ENCODE measurements at regions not wholly inside any gene's neighbourhood (a gene's known extent, or its start where the extent isn't known, plus 50 kb on each side); places are given as distances from the start of the nearest gene placed in this dataset.
A peak's percentile ranks its signal among the peaks of the same experiment; 100 is the strongest.

- H3K4me3 ChIP-seq (ENCODE audit: low read length): no peak overlapping the region
- TF ChIP-seq CTCF (IDR thresholded peaks at IDR 0.05; ENCODE audit: insufficient read depth, low read depth, low read length, missing control alignments): no peak
- no peak for DNase-seq (ENCODE audit: low read depth)
These were observed 126.8 kb downstream of the RTL3 start for GRCh38 chrX:78532363-78532762.

GRCh38 chrX:78527818-78528217 lies 131.3 kb downstream of the RTL3 start:
- no peak for TF ChIP-seq CTCF (IDR thresholded peaks at IDR 0.05; ENCODE audit: insufficient read depth, low read depth, low read length, missing control alignments)
- DNase-seq (ENCODE audit: low read depth): no peak
- H3K4me3 ChIP-seq (ENCODE audit: low read length): no peak overlapping the region

- no peak for TF ChIP-seq CTCF (IDR thresholded peaks at IDR 0.05; ENCODE audit: insufficient read depth, low read depth, low read length, missing control alignments)
- H3K4me3 ChIP-seq (ENCODE audit: low read length): no peak overlapping the region
- peak; percentile 73 for DNase-seq (ENCODE audit: low read depth)
These were observed 131.9 kb downstream of the RTL3 start for GRCh38 chrX:78527263-78527662.

- no peak for TF ChIP-seq CTCF (IDR thresholded peaks at IDR 0.05; ENCODE audit: insufficient read depth, low read depth, low read length, missing control alignments)
- peak; percentile 57 for DNase-seq (ENCODE audit: low read depth)
- no peak overlapping the region for H3K4me3 ChIP-seq (ENCODE audit: low read length)
These were observed 136.5 kb downstream of the RTL3 start for GRCh38 chrX:78522601-78523000.

GRCh38 chrX:78517124-78517523 lies 142.0 kb downstream of the RTL3 start:
- no peak overlapping the region for H3K4me3 ChIP-seq (ENCODE audit: low read length)
- DNase-seq (ENCODE audit: low read depth): peak; percentile 66
- no peak for TF ChIP-seq CTCF (IDR thresholded peaks at IDR 0.05; ENCODE audit: insufficient read depth, low read depth, low read length, missing control alignments)

GRCh38 chrX:78514852-78515251 lies 144.3 kb downstream of the RTL3 start:
- peak; percentile 82 for DNase-seq (ENCODE audit: low read depth)
- H3K4me3 ChIP-seq (ENCODE audit: low read length): no peak overlapping the region
- no peak for TF ChIP-seq CTCF (IDR thresholded peaks at IDR 0.05; ENCODE audit: insufficient read depth, low read depth, low read length, missing control alignments)

- no peak for TF ChIP-seq CTCF (IDR thresholded peaks at IDR 0.05; ENCODE audit: insufficient read depth, low read depth, low read length, missing control alignments)
- H3K4me3 ChIP-seq (ENCODE audit: low read length): no peak overlapping the region
- DNase-seq (ENCODE audit: low read depth): no peak
These were observed 145.0 kb downstream of the RTL3 start for GRCh38 chrX:78513971-78514738.

All from epithelial cell of esophagus (primary cell).